ENCODE measurements at regions not wholly inside any gene's neighbourhood (a gene's known extent, or its start where the extent isn't known, plus 50 kb on each side); places are given as distances from the start of the nearest gene placed in this dataset.
"Not testable (repeated sequence)": the region's sequence is repeated elsewhere in the genome, so short reads cannot be mapped to it uniquely, and the experiment has no call there.

- Histone ChIP-seq H3K9me3 (ENCODE audit: low read depth, low read length) (no peaks in the 10 kb centered on the region), H3K27ac (no peak overlapping the region), H3K9ac (ENCODE audit: insufficient read length) (no peak overlapping the region), H3K36me3 (ENCODE audit: insufficient read depth, low read length) (no peaks in the 10 kb centered on the region), H3K4me3 (no peak overlapping the region)
- TF ChIP-seq POLR2AphosphoS5 (IDR thresholded peaks at IDR 0.05; ENCODE audit: borderline replicate concordance, low read depth, low read length) = no peak
- TF ChIP-seq FOXP2 (optimal IDR thresholded peaks at IDR 0.05; ENCODE audit: control extremely low read depth, extremely low read length, insufficient read depth) = no peak
- no peak for TF ChIP-seq EZH2 (IDR thresholded peaks at IDR 0.05)
- no peak for DNase-seq (ENCODE audit: low read depth, low spot score)
Measured at GRCh38 chr4:83751336-83751949, 215.5 kb downstream of the GPAT3 start.

GRCh38 chr4:83748711-83749110, 212.8 kb downstream of the GPAT3 start:
- H3K9me3 ChIP-seq (ENCODE audit: low read depth, low read length) = no peaks in the 10 kb centered on the region
- no peak for DNase-seq (ENCODE audit: low read depth, low spot score)
- TF ChIP-seq EZH2 (IDR thresholded peaks at IDR 0.05) = no peak
- TF ChIP-seq POLR2AphosphoS5 (IDR thresholded peaks at IDR 0.05; ENCODE audit: borderline replicate concordance, low read depth, low read length) = no peak
- TF ChIP-seq FOXP2 (optimal IDR thresholded peaks at IDR 0.05; ENCODE audit: control extremely low read depth, extremely low read length, insufficient read depth) = no peak
- H3K27ac ChIP-seq = no peak overlapping the region
- no peaks in the 10 kb centered on the region for H3K36me3 ChIP-seq (ENCODE audit: insufficient read depth, low read length)
- H3K4me3 ChIP-seq = no peak overlapping the region
- no peak overlapping the region for H3K9ac ChIP-seq (ENCODE audit: insufficient read length)

DNA sequence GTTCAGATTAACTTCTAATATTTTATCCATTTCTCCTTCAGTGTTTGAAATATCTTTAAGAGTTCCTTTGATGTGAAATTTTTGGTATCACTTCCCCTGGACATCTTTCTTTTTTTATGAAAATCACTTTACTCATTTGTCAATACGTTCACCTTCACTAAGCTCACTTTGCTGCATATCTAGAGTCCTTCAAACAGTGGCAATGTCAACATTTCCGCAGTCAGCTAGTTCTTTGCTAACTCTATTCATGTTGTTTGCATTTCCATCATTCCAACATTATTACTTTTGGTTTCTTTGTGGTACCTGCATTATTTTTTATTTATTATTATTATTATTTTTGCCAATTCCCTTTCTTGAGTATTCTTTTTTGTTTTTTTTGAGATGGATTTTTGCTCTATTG, 203.0 kb downstream of the GPAT3 start:
- Histone ChIP-seq H3K4me3 (no peak overlapping the region), H3K9me3 (ENCODE audit: low read depth, low read length) (no peaks in the 10 kb centered on the region), H3K9ac (ENCODE audit: insufficient read length) (no peak overlapping the region), H3K27ac (no peak overlapping the region), H3K36me3 (ENCODE audit: insufficient read depth, low read length) (no peaks in the 10 kb centered on the region)
- no peak for TF ChIP-seq FOXP2 (optimal IDR thresholded peaks at IDR 0.05; ENCODE audit: control extremely low read depth, extremely low read length, insufficient read depth)
- TF ChIP-seq EZH2 (IDR thresholded peaks at IDR 0.05) = no peak
- no peak for TF ChIP-seq POLR2AphosphoS5 (IDR thresholded peaks at IDR 0.05; ENCODE audit: borderline replicate concordance, low read depth, low read length)
- no peak for DNase-seq (ENCODE audit: low read depth, low spot score)

- H3K9ac ChIP-seq (ENCODE audit: insufficient read length) = no peak overlapping the region
- no peak for DNase-seq (ENCODE audit: low read depth, low spot score)
- H3K27ac ChIP-seq = no peak overlapping the region
- H3K36me3 ChIP-seq (ENCODE audit: insufficient read depth, low read length) = no peaks in the 10 kb centered on the region
- TF ChIP-seq FOXP2 (optimal IDR thresholded peaks at IDR 0.05; ENCODE audit: control extremely low read depth, extremely low read length, insufficient read depth) = no peak
- TF ChIP-seq EZH2 (IDR thresholded peaks at IDR 0.05) = no peak
- TF ChIP-seq POLR2AphosphoS5 (IDR thresholded peaks at IDR 0.05; ENCODE audit: borderline replicate concordance, low read depth, low read length) = no peak
- H3K4me3 ChIP-seq = no peak overlapping the region
- no peaks in the 10 kb centered on the region for H3K9me3 ChIP-seq (ENCODE audit: low read depth, low read length)
Measured at GRCh38 chr4:83734576-83734975, 198.7 kb downstream of the GPAT3 start.

GRCh38 chr4:83732114-83732635, 196.3 kb downstream of the GPAT3 start:
- Histone ChIP-seq H3K9ac (ENCODE audit: insufficient read length) (no peak overlapping the region), H3K36me3 (ENCODE audit: insufficient read depth, low read length) (no peaks in the 10 kb centered on the region), H3K27ac (peak overlapping the region; percentile 60), H3K9me3 (ENCODE audit: low read depth, low read length) (no peaks in the 10 kb centered on the region; the same call in 1 of the 2 replicates), H3K4me3 (no peak overlapping the region)
- no peak for DNase-seq (ENCODE audit: low read depth, low spot score)
- TF ChIP-seq POLR2AphosphoS5 (IDR thresholded peaks at IDR 0.05; ENCODE audit: borderline replicate concordance, low read depth, low read length) = no peak
- TF ChIP-seq FOXP2 (optimal IDR thresholded peaks at IDR 0.05; ENCODE audit: control extremely low read depth, extremely low read length, insufficient read depth) = no peak
- TF ChIP-seq EZH2 (IDR thresholded peaks at IDR 0.05) = no peak

GRCh38 chr4:83731609-83732008, 195.7 kb downstream of the GPAT3 start:
- no peaks in the 10 kb centered on the region for H3K36me3 ChIP-seq (ENCODE audit: insufficient read depth, low read length)
- DNase-seq (ENCODE audit: low read depth, low spot score) = no peak
- TF ChIP-seq EZH2 (IDR thresholded peaks at IDR 0.05) (no peak), FOXP2 (optimal IDR thresholded peaks at IDR 0.05; ENCODE audit: control extremely low read depth, extremely low read length, insufficient read depth) (no peak), POLR2AphosphoS5 (IDR thresholded peaks at IDR 0.05; ENCODE audit: borderline replicate concordance, low read depth, low read length) (no peak)
- H3K9me3 ChIP-seq (ENCODE audit: low read depth, low read length) = no peaks in the 10 kb centered on the region; the same call in 1 of the 2 replicates
- H3K4me3 ChIP-seq = no peak overlapping the region
- no peak overlapping the region for H3K9ac ChIP-seq (ENCODE audit: insufficient read length)
- no peak overlapping the region for H3K27ac ChIP-seq

DNA sequence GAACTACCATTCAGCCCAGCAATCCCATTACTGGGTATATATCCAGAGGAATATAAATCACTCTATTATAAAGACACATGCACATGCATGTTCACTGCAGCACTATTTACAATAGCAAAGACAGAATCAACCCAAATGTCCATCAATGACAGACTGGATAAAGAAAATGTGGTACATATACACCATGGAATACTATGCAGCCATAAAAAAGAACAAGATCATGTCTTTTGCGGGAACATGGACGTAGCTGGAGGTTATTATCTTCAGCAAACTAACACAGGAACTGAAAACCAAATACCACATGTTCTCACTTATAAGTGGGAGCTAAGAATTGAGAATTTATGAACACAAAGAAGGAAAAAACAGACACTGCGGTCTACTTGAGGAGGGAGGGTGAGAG, 195.1 kb downstream of the GPAT3 start:
- H3K9me3 ChIP-seq (ENCODE audit: low read depth, low read length); DNase-seq (ENCODE audit: low read depth, low spot score); H3K36me3 ChIP-seq (ENCODE audit: insufficient read depth, low read length); H3K27ac ChIP-seq; H3K9ac ChIP-seq (ENCODE audit: insufficient read length); H3K4me3 ChIP-seq: not testable (repeated sequence)

GRCh38 chr4:83728191-83728590, 192.3 kb downstream of the GPAT3 start:
- H3K27ac ChIP-seq = no peak overlapping the region
- DNase-seq (ENCODE audit: low read depth, low spot score) = no peak

More at GRCh38 chr4:83728191-83728590, 192.3 kb downstream of the GPAT3 start:
- Histone ChIP-seq H3K4me3 (no peak overlapping the region), H3K36me3 (ENCODE audit: insufficient read depth, low read length) (no peaks in the 10 kb centered on the region), H3K9ac (ENCODE audit: insufficient read length) (no peak overlapping the region), H3K9me3 (ENCODE audit: low read depth, low read length) (no peaks in the 10 kb centered on the region; the same call in 1 of the 2 replicates)
- TF ChIP-seq FOXP2 (optimal IDR thresholded peaks at IDR 0.05; ENCODE audit: control extremely low read depth, extremely low read length, insufficient read depth) (no peak), EZH2 (IDR thresholded peaks at IDR 0.05) (no peak), POLR2AphosphoS5 (IDR thresholded peaks at IDR 0.05; ENCODE audit: borderline replicate concordance, low read depth, low read length) (no peak)
